ENCODE measurements at regions not wholly inside any gene's neighbourhood (a gene's known extent, or its start where the extent isn't known, plus 50 kb on each side); places are given as distances from the start of the nearest gene placed in this dataset.
"Not testable (repeated sequence)": the region's sequence is repeated elsewhere in the genome, so short reads cannot be mapped to it uniquely, and the experiment has no call there.

GRCh38 chr2:72078773-72079172, 68.9 kb downstream of the CYP26B1 start:
- no peak for DNase-seq

GRCh38 chr2:72077702-72078169, 69.9 kb downstream of the CYP26B1 start:
- no peak for DNase-seq

GRCh38 chr2:72073373-72073772, 74.3 kb downstream of the CYP26B1 start:
- DNase-seq: not testable (repeated sequence)

GRCh38 chr2:72064197-72064596, 83.5 kb downstream of the CYP26B1 start:
- not testable (repeated sequence) for DNase-seq

GRCh38 chr2:72062336-72062735, 85.3 kb downstream of the CYP26B1 start:
- DNase-seq: no peak

- no peak for DNase-seq
Observed at GRCh38 chr2:72057308-72057707, 90.4 kb downstream of the CYP26B1 start.

GRCh38 chr2:72051971-72052505, 95.6 kb downstream of the CYP26B1 start:
- no peak for DNase-seq

- no peak for DNase-seq
Observed at GRCh38 chr2:72051204-72051603, 96.5 kb downstream of the CYP26B1 start.

- no peak for DNase-seq
Observed at GRCh38 chr2:72050734-72051133, 96.9 kb downstream of the CYP26B1 start.

GRCh38 chr2:72048881-72049477, 98.7 kb downstream of the CYP26B1 start:
- DNase-seq: no peak

- no peak for DNase-seq
Observed at GRCh38 chr2:72043985-72044384, 103.7 kb downstream of the CYP26B1 start.

- no peak for DNase-seq
Observed at GRCh38 chr2:72041638-72042111, 106.0 kb downstream of the CYP26B1 start.

- DNase-seq: no peak
Observed at GRCh38 chr2:72040629-72041571, 106.8 kb downstream of the CYP26B1 start.

- no peak for DNase-seq
Observed at GRCh38 chr2:72038524-72038923, 109.1 kb downstream of the CYP26B1 start.

- DNase-seq: no peak
Observed at GRCh38 chr2:72037261-72037666, 110.4 kb downstream of the CYP26B1 start.

- no peak for DNase-seq
Observed at GRCh38 chr2:72036595-72036994, 111.1 kb downstream of the CYP26B1 start.

GRCh38 chr2:72036173-72036545, 111.5 kb downstream of the CYP26B1 start:
- DNase-seq: no peak

GRCh38 chr2:72035518-72036172, 112.0 kb downstream of the CYP26B1 start:
- DNase-seq: no peak

GRCh38 chr2:72034353-72035095, 113.1 kb downstream of the CYP26B1 start:
- no peak for DNase-seq

- no peak for DNase-seq
Observed at GRCh38 chr2:72033636-72034035, 114.0 kb downstream of the CYP26B1 start.

- DNase-seq: no peak
Observed at GRCh38 chr2:72032481-72033041, 115.1 kb downstream of the CYP26B1 start.
